Activated CD8-positive, alpha-beta memory T cell treated with anti-CD3 and anti-CD28 coated beads, Interleukin-2, amount 10 ng/mL, durations not matched to agents 7 days and 5 days (primary cell): ENCODE measurements at regions not wholly inside any gene's neighbourhood (a gene's known extent, or its start where the extent isn't known, plus 50 kb on each side); places are given as distances from the start of the nearest gene placed in this dataset.

Source experiments
- ATAC-seq: fragments of 150-1000 bp; cut with Tn5 transposase; one replicate; pipeline ENCODE4 v1.10.0; 2021; ENCODE audit warnings: moderate library complexity
- CTCF ChIA-PET: fragments of 350-600 bp; sonication (Branson Sonifier 250); formaldehyde crosslinking; loops from one replicate; lab custom pipeline; 2021; ENCODE audit warnings: antibody characterized with exemption; lab: Charles Lee
- DNase-seq: peaks from one replicate; pipeline ENCODE4 v3.0.0-alpha.2; 2020
- H3K27ac Mint-ChIP-seq: one replicate; pipeline ENCODE4 v1.8.0; 2021; ENCODE audit warnings: mild to moderate bottlenecking, mixed read lengths
- H3K27me3 Mint-ChIP-seq: one replicate; pipeline ENCODE4 v1.8.0; 2021; ENCODE audit warnings: mixed read lengths
- H3K36me3 Mint-ChIP-seq: one replicate; pipeline ENCODE4 v1.8.0; 2021; ENCODE audit warnings: mild to moderate bottlenecking, mixed read lengths
- H3K4me1 Mint-ChIP-seq: one replicate; pipeline ENCODE4 v1.8.0; 2021; ENCODE audit warnings: mixed read lengths
- H3K4me3 Mint-ChIP-seq: one replicate; pipeline ENCODE4 v1.8.0; 2021; ENCODE audit warnings: mild to moderate bottlenecking, moderate library complexity, mixed read lengths
- H3K9me3 Mint-ChIP-seq: one replicate; pipeline ENCODE4 v1.8.0; 2022; ENCODE audit warnings: low read depth, mixed read lengths

GRCh38 chrX:78532363-78532762 lies 126.8 kb downstream of the RTL3 start:
- CTCF ChIA-PET = no interaction called here

GRCh38 chrX:78527818-78528217 lies 131.3 kb downstream of the RTL3 start:
- H3K9me3 Mint-ChIP-seq = peaks cover 4% of the 10 kb centered on the region
- H3K27me3 Mint-ChIP-seq = no peaks in the 10 kb centered on the region
- no peak overlapping the region for H3K4me3 Mint-ChIP-seq
- H3K4me1 Mint-ChIP-seq = peaks cover 19% of the 10 kb centered on the region
- DNase-seq = no peak
- CTCF ChIA-PET = no interaction called here
- peaks cover 1% of the 10 kb centered on the region for H3K36me3 Mint-ChIP-seq
- ATAC-seq = no peak
- H3K27ac Mint-ChIP-seq = no peak overlapping the region

More at GRCh38 chrX:78532363-78532762, 126.8 kb downstream of the RTL3 start:
- DNase-seq = no peak
- Mint-ChIP-seq H3K9me3 (no peaks in the 10 kb centered on the region), H3K4me1 (peaks cover 5% of the 10 kb centered on the region), H3K4me3 (no peak overlapping the region), H3K27ac (no peak overlapping the region), H3K36me3 (peaks cover 4% of the 10 kb centered on the region), H3K27me3 (no peaks in the 10 kb centered on the region)
- no peak for ATAC-seq

GRCh38 chrX:78527263-78527662 lies 131.9 kb downstream of the RTL3 start:
- Mint-ChIP-seq H3K27ac (no peak overlapping the region), H3K27me3 (no peaks in the 10 kb centered on the region), H3K9me3 (peaks cover 4% of the 10 kb centered on the region), H3K4me1 (peaks cover 18% of the 10 kb centered on the region), H3K4me3 (no peak overlapping the region), H3K36me3 (peaks cover 1% of the 10 kb centered on the region)
- ATAC-seq = peak; percentile 78
- DNase-seq = peak; percentile 40
- CTCF ChIA-PET = no interaction called here

- Mint-ChIP-seq H3K4me1 (peaks cover 24% of the 10 kb centered on the region), H3K36me3 (peaks cover 14% of the 10 kb centered on the region), H3K4me3 (no peak overlapping the region), H3K9me3 (peaks cover 4% of the 10 kb centered on the region), H3K27ac (no peak overlapping the region), H3K27me3 (no peaks in the 10 kb centered on the region)
- DNase-seq (no peak), ATAC-seq (no peak)
- CTCF ChIA-PET = no interaction called here
Observed at GRCh38 chrX:78522601-78523000, 136.5 kb downstream of the RTL3 start.

GRCh38 chrX:78517124-78517523 lies 142.0 kb downstream of the RTL3 start:
- H3K27ac Mint-ChIP-seq = peak overlapping the region; percentile 88

GRCh38 chrX:78514852-78515251 lies 144.3 kb downstream of the RTL3 start:
- Mint-ChIP-seq H3K27me3 (no peaks in the 10 kb centered on the region), H3K27ac (peak overlapping the region; percentile 54), H3K9me3 (peaks cover 4% of the 10 kb centered on the region), H3K4me3 (no peak overlapping the region), H3K4me1 (peaks cover 35% of the 10 kb centered on the region), H3K36me3 (peaks cover 25% of the 10 kb centered on the region)
- CTCF ChIA-PET = no interaction called here
- no peak for DNase-seq
- no peak for ATAC-seq

More at GRCh38 chrX:78517124-78517523, 142.0 kb downstream of the RTL3 start:
- ATAC-seq (peak; percentile 96), DNase-seq (peak; percentile 78)
- Mint-ChIP-seq H3K36me3 (peaks cover 24% of the 10 kb centered on the region), H3K4me3 (peak overlapping the region; percentile 28), H3K27me3 (no peaks in the 10 kb centered on the region), H3K9me3 (peaks cover 3% of the 10 kb centered on the region), H3K4me1 (peaks cover 35% of the 10 kb centered on the region)
- CTCF ChIA-PET = no interaction called here

- CTCF ChIA-PET = no interaction called here
- peaks cover 35% of the 10 kb centered on the region for H3K4me1 Mint-ChIP-seq
- no peak for ATAC-seq
- H3K9me3 Mint-ChIP-seq = peaks cover 5% of the 10 kb centered on the region
- no peak overlapping the region for H3K4me3 Mint-ChIP-seq
- DNase-seq = no peak
- no peaks in the 10 kb centered on the region for H3K27me3 Mint-ChIP-seq
- H3K36me3 Mint-ChIP-seq = peaks cover 27% of the 10 kb centered on the region
- peak overlapping the region; percentile 54 for H3K27ac Mint-ChIP-seq
Observed at GRCh38 chrX:78513971-78514738, 145.0 kb downstream of the RTL3 start.

- ATAC-seq (no peak), DNase-seq (no peak)
- no peak overlapping the region for H3K27ac Mint-ChIP-seq
- H3K9me3 Mint-ChIP-seq = peaks cover 10% of the 10 kb centered on the region
- H3K4me3 Mint-ChIP-seq = no peak overlapping the region
- CTCF ChIA-PET = no interaction called here
- no peaks in the 10 kb centered on the region for H3K27me3 Mint-ChIP-seq
- H3K4me1 Mint-ChIP-seq = no peaks in the 10 kb centered on the region
- peaks cover 7% of the 10 kb centered on the region for H3K36me3 Mint-ChIP-seq
Observed at GRCh38 chrX:78506248-78506647, 152.9 kb downstream of the RTL3 start.

- Mint-ChIP-seq H3K9me3 (peaks cover 4% of the 10 kb centered on the region), H3K36me3 (no peaks in the 10 kb centered on the region), H3K27ac (no peak overlapping the region), H3K4me1 (peaks cover 4% of the 10 kb centered on the region), H3K27me3 (no peaks in the 10 kb centered on the region), H3K4me3 (no peak overlapping the region)
- ATAC-seq = no peak
- no peak for DNase-seq
- CTCF ChIA-PET = no interaction called here
Observed at GRCh38 chrX:78496483-78496882, 162.6 kb downstream of the RTL3 start.

- Mint-ChIP-seq H3K27ac (no peak overlapping the region), H3K27me3 (no peaks in the 10 kb centered on the region), H3K4me3 (no peak overlapping the region), H3K9me3 (peaks cover 4% of the 10 kb centered on the region), H3K4me1 (peaks cover 4% of the 10 kb centered on the region), H3K36me3 (peaks cover 1% of the 10 kb centered on the region)
- DNase-seq (no peak), ATAC-seq (no peak)
- CTCF ChIA-PET = no interaction called here
Observed at GRCh38 chrX:78493180-78493579, 165.8 kb upstream of the CYSLTR1 start.

- Mint-ChIP-seq H3K4me3 (no peak overlapping the region), H3K9me3 (no peaks in the 10 kb centered on the region), H3K4me1 (no peaks in the 10 kb centered on the region), H3K27ac (no peak overlapping the region), H3K27me3 (no peaks in the 10 kb centered on the region), H3K36me3 (no peaks in the 10 kb centered on the region)
- CTCF ChIA-PET = no interaction called here
- ATAC-seq = no peak
- DNase-seq = no peak
Observed at GRCh38 chrX:78476701-78477100, 149.3 kb upstream of the CYSLTR1 start.

- no peaks in the 10 kb centered on the region for H3K27me3 Mint-ChIP-seq
- no peak overlapping the region for H3K27ac Mint-ChIP-seq
- CTCF ChIA-PET = no interaction called here
- no peaks in the 10 kb centered on the region for H3K9me3 Mint-ChIP-seq
- ATAC-seq = no peak
- no peaks in the 10 kb centered on the region for H3K36me3 Mint-ChIP-seq
- H3K4me3 Mint-ChIP-seq = no peak overlapping the region
- H3K4me1 Mint-ChIP-seq = no peaks in the 10 kb centered on the region
- DNase-seq = no peak
Observed at GRCh38 chrX:78456909-78457308, 129.5 kb upstream of the CYSLTR1 start.

- ATAC-seq (no peak), DNase-seq (no peak)
- CTCF ChIA-PET = no interaction called here
- no peaks in the 10 kb centered on the region for H3K4me1 Mint-ChIP-seq
- H3K4me3 Mint-ChIP-seq = no peak overlapping the region
- H3K27me3 Mint-ChIP-seq = no peaks in the 10 kb centered on the region
- H3K36me3 Mint-ChIP-seq = no peaks in the 10 kb centered on the region
- no peak overlapping the region for H3K27ac Mint-ChIP-seq
- H3K9me3 Mint-ChIP-seq = no peaks in the 10 kb centered on the region
Observed at GRCh38 chrX:78455901-78456300, 128.5 kb upstream of the CYSLTR1 start.

- ATAC-seq (no peak), DNase-seq (no peak)
- Mint-ChIP-seq H3K4me3 (no peak overlapping the region), H3K36me3 (no peaks in the 10 kb centered on the region), H3K4me1 (no peaks in the 10 kb centered on the region), H3K27ac (no peak overlapping the region), H3K9me3 (peaks cover 3% of the 10 kb centered on the region), H3K27me3 (no peaks in the 10 kb centered on the region)
- CTCF ChIA-PET = interaction anchor here (0.6 kb wide), 1 partner anchor 935 kb away, joined by 3 read pairs; no protein-coding TSS in a partner anchor
Observed at GRCh38 chrX:78452356-78452755, 124.9 kb upstream of the CYSLTR1 start.
